HepG2 (cell line): ENCODE measurements at regions not wholly inside any gene's neighbourhood (a gene's known extent, or its start where the extent isn't known, plus 50 kb on each side); places are given as distances from the start of the nearest gene placed in this dataset.

ENCODE experiments used
- ATAC-seq: fragments of 200-7000 bp; cut with Tn5 transposase; 3 replicates; pipeline ENCODE4 v1.9.1; 2020; ENCODE audit warnings: mild to moderate bottlenecking, moderate library complexity
- BruUV-seq: library from RNA; stranded (reverse); fragments of 400-500 nt; replicated peaks from 2 replicates; lab custom pipeline; 2021; lab: Mats Ljungman, UMichigan
- CTCF ChIA-PET: fragments of 300-600 bp; formaldehyde crosslinking; extraction: SDS; loops from one replicate; lab custom pipeline; 2021; ENCODE audit warnings: low total read pairs, inconsistent platforms, low intra/inter-chr PET ratio; lab: Yijun Ruan, JAX
- POLR2A ChIA-PET: fragments of 350-600 bp; sonication (Branson Sonifier 250); formaldehyde crosslinking; loops from one replicate; lab custom pipeline; 2020; ENCODE audit warnings: antibody characterized with exemption, inconsistent platforms; lab: Yijun Ruan, JAX
- DNase-seq: peaks from one replicate; pipeline ENCODE4 v3.0.0-alpha.2; 2015; ENCODE audit warnings: low spot score
- FAIRE-seq: peaks from 3 replicates; lab custom pipeline; 2011; peaks lifted over from hg19 to GRCh38; lab: Jason Lieb, UNC
- H2AFZ ChIP-seq: one replicate; pipeline ENCODE4 v1.6.1; 2011; ENCODE audit warnings: low read length, inconsistent platforms
- H3K27ac ChIP-seq: fragments of 300-600 bp; 3 replicates; pipeline ENCODE4 v1.8.0; 2011; ENCODE audit warnings: mixed run types, mild to moderate bottlenecking, mixed read lengths, low read length, inconsistent platforms; ENCODE audit not compliant: insufficient read depth; ENCODE audit errors: extremely low read length
- H3K27me3 ChIP-seq, 2 experiments: fragments of 200-600 bp in 1 of 2; 2 replicates in 1 of 2; 3 replicates in 1 of 2; pipeline versions ENCODE4 v1.6.0 to v1.8.0; 2011; ENCODE audit warnings: low read length in 2 of 2, mild to moderate bottlenecking in 2 of 2, moderate library complexity in 2 of 2, inconsistent platforms in 1 of 2; ENCODE audit not compliant: insufficient read depth in 2 of 2, control insufficient read depth in 1 of 2
- H3K36me3 ChIP-seq, 2 experiments: fragments of 200-600 bp in 1 of 2; replicated peaks in 1 of 2; 2 replicates in 1 of 2; 3 replicates in 1 of 2; pipeline versions ENCODE4 v1.5.1 to v1.8.0; 2011; ENCODE audit warnings: low read length in 2 of 2, inconsistent platforms in 1 of 2; ENCODE audit not compliant: insufficient read depth in 2 of 2, control insufficient read depth in 1 of 2
- H3K4me1 ChIP-seq: 2 replicates; pipeline ENCODE4 v1.5.1; 2012; ENCODE audit warnings: low read length, inconsistent platforms; ENCODE audit not compliant: insufficient read depth
- H3K4me2 ChIP-seq: 2 replicates; pipeline ENCODE4 v1.6.0; 2011; ENCODE audit warnings: low read depth, low read length, inconsistent platforms
- H3K4me3 ChIP-seq, 3 experiments: fragments of 200-600 bp in 1 of 3; sonication (generic), shearing (Covaris generic) in 1 of 3; replicated peaks in 1 of 3; 2 replicates each; pipeline ENCODE4 v1.5.1; 2011 to 2016; ENCODE audit warnings: low read length in 3 of 3, inconsistent platforms in 2 of 3, low read depth in 2 of 3, mild to moderate bottlenecking in 2 of 3, control low read depth in 1 of 3, mixed read lengths in 1 of 3; ENCODE audit not compliant: insufficient read depth in 1 of 3
- H3K79me2 ChIP-seq: one replicate; pipeline ENCODE4 v1.6.1; 2011; ENCODE audit warnings: low read length, inconsistent platforms; ENCODE audit not compliant: insufficient read depth
- H3K9ac ChIP-seq: 2 replicates; pipeline ENCODE4 v1.6.0; 2011; ENCODE audit warnings: mild to moderate bottlenecking, low read depth, low read length, inconsistent platforms; ENCODE audit not compliant: insufficient read depth
- H3K9me3 ChIP-seq: 2 replicates; pipeline ENCODE4 v1.5.1; 2012; ENCODE audit warnings: mild to moderate bottlenecking, low read length
- H4K20me1 ChIP-seq: 2 replicates; pipeline ENCODE4 v1.6.0; 2011; ENCODE audit warnings: inconsistent platforms, mild to moderate bottlenecking, low read length, moderate library complexity; ENCODE audit not compliant: insufficient read depth
- ARHGAP35 ChIP-seq: sonication (generic); formaldehyde crosslinking; IDR thresholded peaks from 2 replicates; pipeline ENCODE4 v1.9.0; 2022; ENCODE audit warnings: mild to moderate bottlenecking, inconsistent platforms, moderate library complexity, missing genetic modification reagents, borderline replicate concordance
- ARID2 ChIP-seq: sonication (generic); formaldehyde crosslinking; IDR thresholded peaks from 2 replicates; pipeline ENCODE4 v1.8.1; 2022; ENCODE audit warnings: mild to moderate bottlenecking, missing genetic modification reagents, borderline replicate concordance
- ATAD3A ChIP-seq: sonication (generic); formaldehyde crosslinking; IDR thresholded peaks from 2 replicates; pipeline ENCODE4 v1.4.0; 2020; ENCODE audit warnings: missing genetic modification reagents
- CBFB ChIP-seq: sonication (generic); formaldehyde crosslinking; IDR thresholded peaks from 2 replicates; pipeline ENCODE4 v1.4.0; 2020; ENCODE audit warnings: missing genetic modification reagents
- DNMT1 ChIP-seq: sonication (generic); formaldehyde crosslinking; IDR thresholded peaks from 2 replicates; pipeline ENCODE4 v1.5.1; 2020; ENCODE audit warnings: mild to moderate bottlenecking, missing genetic modification reagents
- HDAC2 ChIP-seq: sonication (generic); formaldehyde crosslinking; IDR thresholded peaks from 2 replicates; pipeline ENCODE4 v1.4.0; 2020; ENCODE audit warnings: missing genetic modification reagents
- KDM4B ChIP-seq: sonication (generic); formaldehyde crosslinking; IDR thresholded peaks from 2 replicates; pipeline ENCODE4 v1.4.0; 2020; ENCODE audit warnings: missing genetic modification reagents
- KLF9 ChIP-seq: IDR thresholded peaks from 2 replicates; pipeline ENCODE4 v1.6.1; 2016; ENCODE audit warnings: low read depth
- PHF8 ChIP-seq: sonication (generic); formaldehyde crosslinking; IDR thresholded peaks from 2 replicates; pipeline ENCODE4 v1.5.0; 2020; ENCODE audit warnings: missing genetic modification reagents
- ZNF264 ChIP-seq: sonication (generic); formaldehyde crosslinking; IDR thresholded peaks from 2 replicates; pipeline ENCODE4 v1.4.0; 2020; ENCODE audit warnings: missing genetic modification reagents
- ZNF382 ChIP-seq: sonication (generic); formaldehyde crosslinking; IDR thresholded peaks from 2 replicates; pipeline ENCODE4 v1.5.0; 2020; ENCODE audit warnings: missing genetic modification reagents, mild to moderate bottlenecking, borderline replicate concordance
- ZNF850 ChIP-seq: sonication (generic); formaldehyde crosslinking; conservative IDR thresholded peaks from 2 replicates; pipeline ENCODE4 v1.9.0; 2021; ENCODE audit warnings: mild to moderate bottlenecking, missing genetic modification reagents
- ZSCAN30 ChIP-seq: sonication (generic); formaldehyde crosslinking; IDR thresholded peaks from 2 replicates; pipeline ENCODE4 v1.5.0; 2020; ENCODE audit warnings: mild to moderate bottlenecking, missing genetic modification reagents
- WGBS: methylation state at CpG from one replicate; pipeline ENCODE4 v1.1.6; 2017; ENCODE audit warnings: low lambda C conversion rate; 5-methylcytosine and 5-hydroxymethylcytosine counted together
- in situ Hi-C: cut with HindIII; loops from 2 replicates; pipeline ENCODE4 v1.10.0; 2017; ENCODE audit warnings: low pct_unique_long_range_greater_than_20kb; ENCODE audit not compliant: extremely low pct_ligation_motif_present
- intact Hi-C: fragments of 100-400 bp; cut with micrococcal nuclease; formaldehyde crosslinking; loops from one replicate; pipeline ENCODE4 v1.10.0; 2022; ENCODE audit not compliant: unreplicated experiment
- TF ChIP-seq, protein P1 (sequence below): IDR thresholded peaks from 2 replicates; pipeline ENCODE4 v1.6.1; 2016; ENCODE audit warnings: low read depth, borderline replicate concordance
- TF ChIP-seq, protein P2 (sequence below): sonication (generic); formaldehyde crosslinking; IDR thresholded peaks from 2 replicates; pipeline ENCODE4 v1.4.0; 2020; ENCODE audit warnings: missing genetic modification reagents
- TF ChIP-seq, protein P3 (sequence below): sonication (generic); formaldehyde crosslinking; IDR thresholded peaks from 2 replicates; pipeline ENCODE4 v1.4.0; 2020; ENCODE audit warnings: missing genetic modification reagents
- TF ChIP-seq, protein P4 (sequence below): IDR thresholded peaks from 2 replicates; pipeline ENCODE4 v1.6.1; 2016; ENCODE audit warnings: low read depth, missing genetic modification reagents, missing compliant biosample characterization

DNA sequence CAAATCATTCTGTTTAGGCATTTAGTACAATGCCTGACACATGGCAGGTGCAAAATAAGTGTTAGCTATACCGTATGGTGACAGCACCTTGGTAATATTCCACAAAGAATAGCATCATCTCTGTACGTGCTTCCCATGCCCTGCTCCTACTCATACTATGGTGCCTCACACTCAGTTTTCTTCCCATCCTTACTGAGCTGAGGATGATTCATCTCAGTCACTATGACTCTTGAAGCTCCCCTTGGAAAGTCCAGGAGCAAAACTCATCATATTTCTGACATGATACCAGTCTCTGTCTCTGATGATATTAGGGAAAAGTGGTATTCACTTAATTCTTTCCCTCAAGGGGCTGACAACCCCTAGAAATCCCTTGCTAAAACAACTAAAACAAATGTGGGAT, 423.3 kb downstream of the EFNA5 start (continued):
- no peak for TF ChIP-seq DNMT1 (CRISPR knock-in tag)
- TF ChIP-seq, all 625 proteins: peak for 0

DNA sequence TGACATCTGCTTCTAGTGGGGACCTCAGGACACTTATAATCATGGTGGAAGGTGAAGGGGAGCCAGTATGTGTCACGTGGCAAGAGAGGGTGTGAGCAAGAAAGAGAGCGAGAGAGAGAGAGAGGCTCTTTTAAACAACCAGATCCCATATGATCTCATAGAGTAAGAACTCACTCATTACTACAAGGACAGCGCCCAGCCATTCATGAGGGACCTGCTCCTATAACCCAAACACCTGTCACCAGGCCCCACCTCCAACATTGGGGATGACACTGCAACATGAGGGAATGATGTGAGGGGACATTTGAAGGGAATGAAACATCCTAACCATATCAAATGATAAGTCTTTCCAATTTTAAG, 427.5 kb downstream of the EFNA5 start:
- intact Hi-C loops: no loop called here

More for the DNA sequence above, 427.5 kb downstream of the EFNA5 start:
- no peak overlapping the region for H2AFZ ChIP-seq
- no peak overlapping the region for H3K27ac ChIP-seq
- H3K4me2 ChIP-seq: no peak overlapping the region
- no TSS peak for BruUV-seq
- no peaks in the 10 kb centered on the region for H3K9me3 ChIP-seq
- CTCF ChIA-PET: no interaction called here
- H3K36me3 ChIP-seq: no peaks in the 10 kb centered on the region
- no peak for TF ChIP-seq ARID2 (CRISPR knock-in tag)
- TF ChIP-seq ZNF850 (CRISPR knock-in tag): no peak
- TF ChIP-seq ZNF382 (CRISPR knock-in tag): no peak
- no peak for TF ChIP-seq ARHGAP35
- TF ChIP-seq CBFB (CRISPR knock-in tag): no peak
- TF ChIP-seq ATAD3A (CRISPR knock-in tag): no peak
- TF ChIP-seq, protein P1, sequence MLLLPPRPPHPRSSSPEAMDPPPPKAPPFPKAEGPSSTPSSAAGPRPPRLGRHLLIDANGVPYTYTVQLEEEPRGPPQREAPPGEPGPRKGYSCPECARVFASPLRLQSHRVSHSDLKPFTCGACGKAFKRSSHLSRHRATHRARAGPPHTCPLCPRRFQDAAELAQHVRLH (CRISPR knock-in tag): no peak
- no peak for TF ChIP-seq ZSCAN30 (CRISPR knock-in tag)
- TF ChIP-seq PHF8 (CRISPR knock-in tag): no peak
- TF ChIP-seq ZNF264: no peak
- TF ChIP-seq HDAC2 (CRISPR knock-in tag): no peak
- no peak for TF ChIP-seq KLF9 (CRISPR knock-in tag)
- TF ChIP-seq, protein P2, sequence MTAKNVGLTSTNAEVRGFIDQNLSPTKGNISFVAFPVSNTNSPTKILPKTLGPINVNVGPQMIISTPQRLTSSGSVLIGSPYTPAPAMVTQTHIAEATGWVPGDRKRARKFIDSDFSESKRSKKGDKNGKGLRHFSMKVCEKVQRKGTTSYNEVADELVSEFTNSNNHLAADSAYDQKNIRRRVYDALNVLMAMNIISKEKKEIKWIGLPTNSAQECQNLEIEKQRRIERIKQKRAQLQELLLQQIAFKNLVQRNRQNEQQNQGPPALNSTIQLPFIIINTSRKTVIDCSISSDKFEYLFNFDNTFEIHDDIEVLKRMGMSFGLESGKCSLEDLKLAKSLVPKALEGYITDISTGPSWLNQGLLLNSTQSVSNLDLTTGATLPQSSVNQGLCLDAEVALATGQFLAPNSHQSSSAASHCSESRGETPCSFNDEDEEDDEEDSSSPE: no peak
- TF ChIP-seq, protein P3, sequence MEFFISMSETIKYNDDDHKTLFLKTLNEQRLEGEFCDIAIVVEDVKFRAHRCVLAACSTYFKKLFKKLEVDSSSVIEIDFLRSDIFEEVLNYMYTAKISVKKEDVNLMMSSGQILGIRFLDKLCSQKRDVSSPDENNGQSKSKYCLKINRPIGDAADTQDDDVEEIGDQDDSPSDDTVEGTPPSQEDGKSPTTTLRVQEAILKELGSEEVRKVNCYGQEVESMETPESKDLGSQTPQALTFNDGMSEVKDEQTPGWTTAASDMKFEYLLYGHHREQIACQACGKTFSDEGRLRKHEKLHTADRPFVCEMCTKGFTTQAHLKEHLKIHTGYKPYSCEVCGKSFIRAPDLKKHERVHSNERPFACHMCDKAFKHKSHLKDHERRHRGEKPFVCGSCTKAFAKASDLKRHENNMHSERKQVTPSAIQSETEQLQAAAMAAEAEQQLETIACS: no peak
- TF ChIP-seq, protein P4, sequence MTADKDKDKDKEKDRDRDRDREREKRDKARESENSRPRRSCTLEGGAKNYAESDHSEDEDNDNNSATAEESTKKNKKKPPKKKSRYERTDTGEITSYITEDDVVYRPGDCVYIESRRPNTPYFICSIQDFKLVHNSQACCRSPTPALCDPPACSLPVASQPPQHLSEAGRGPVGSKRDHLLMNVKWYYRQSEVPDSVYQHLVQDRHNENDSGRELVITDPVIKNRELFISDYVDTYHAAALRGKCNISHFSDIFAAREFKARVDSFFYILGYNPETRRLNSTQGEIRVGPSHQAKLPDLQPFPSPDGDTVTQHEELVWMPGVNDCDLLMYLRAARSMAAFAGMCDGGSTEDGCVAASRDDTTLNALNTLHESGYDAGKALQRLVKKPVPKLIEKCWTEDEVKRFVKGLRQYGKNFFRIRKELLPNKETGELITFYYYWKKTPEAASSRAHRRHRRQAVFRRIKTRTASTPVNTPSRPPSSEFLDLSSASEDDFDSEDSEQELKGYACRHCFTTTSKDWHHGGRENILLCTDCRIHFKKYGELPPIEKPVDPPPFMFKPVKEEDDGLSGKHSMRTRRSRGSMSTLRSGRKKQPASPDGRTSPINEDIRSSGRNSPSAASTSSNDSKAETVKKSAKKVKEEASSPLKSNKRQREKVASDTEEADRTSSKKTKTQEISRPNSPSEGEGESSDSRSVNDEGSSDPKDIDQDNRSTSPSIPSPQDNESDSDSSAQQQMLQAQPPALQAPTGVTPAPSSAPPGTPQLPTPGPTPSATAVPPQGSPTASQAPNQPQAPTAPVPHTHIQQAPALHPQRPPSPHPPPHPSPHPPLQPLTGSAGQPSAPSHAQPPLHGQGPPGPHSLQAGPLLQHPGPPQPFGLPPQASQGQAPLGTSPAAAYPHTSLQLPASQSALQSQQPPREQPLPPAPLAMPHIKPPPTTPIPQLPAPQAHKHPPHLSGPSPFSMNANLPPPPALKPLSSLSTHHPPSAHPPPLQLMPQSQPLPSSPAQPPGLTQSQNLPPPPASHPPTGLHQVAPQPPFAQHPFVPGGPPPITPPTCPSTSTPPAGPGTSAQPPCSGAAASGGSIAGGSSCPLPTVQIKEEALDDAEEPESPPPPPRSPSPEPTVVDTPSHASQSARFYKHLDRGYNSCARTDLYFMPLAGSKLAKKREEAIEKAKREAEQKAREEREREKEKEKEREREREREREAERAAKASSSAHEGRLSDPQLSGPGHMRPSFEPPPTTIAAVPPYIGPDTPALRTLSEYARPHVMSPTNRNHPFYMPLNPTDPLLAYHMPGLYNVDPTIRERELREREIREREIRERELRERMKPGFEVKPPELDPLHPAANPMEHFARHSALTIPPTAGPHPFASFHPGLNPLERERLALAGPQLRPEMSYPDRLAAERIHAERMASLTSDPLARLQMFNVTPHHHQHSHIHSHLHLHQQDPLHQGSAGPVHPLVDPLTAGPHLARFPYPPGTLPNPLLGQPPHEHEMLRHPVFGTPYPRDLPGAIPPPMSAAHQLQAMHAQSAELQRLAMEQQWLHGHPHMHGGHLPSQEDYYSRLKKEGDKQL (CRISPR knock-in tag): no peak
- TF ChIP-seq KDM4B (CRISPR knock-in tag): no peak
- TF ChIP-seq, all 625 proteins: peak for 0
- POLR2A ChIA-PET: no interaction called here
- no peaks in the 10 kb centered on the region for H3K79me2 ChIP-seq
- H3K4me3 ChIP-seq: no peak overlapping the region
- no peak for ATAC-seq
- H3K4me1 ChIP-seq: no peaks in the 10 kb centered on the region
- in situ Hi-C loops: no loop called here
- H4K20me1 ChIP-seq: no peaks in the 10 kb centered on the region
- no peak overlapping the region for H3K9ac ChIP-seq
- 0% methylated on average over 3 of the region's 3 CpGs for WGBS
- no peaks in the 10 kb centered on the region for H3K27me3 ChIP-seq
- FAIRE-seq: no peak
- DNase-seq: no peak
